H9 (cell line): ENCODE measurements at regions not wholly inside any gene's neighbourhood (a gene's known extent, or its start where the extent isn't known, plus 50 kb on each side); places are given as distances from the start of the nearest gene placed in this dataset.

ENCODE experiments used
- DNase-seq: peaks from one replicate; pipeline ENCODE4 v3.0.0-alpha.2; 2017
- H2AFZ ChIP-seq: one replicate; pipeline ENCODE4 v1.6.1; 2013; ENCODE audit warnings: mild to moderate bottlenecking, low read length, control low read depth, moderate library complexity
- H2AK5ac ChIP-seq: 2 replicates; pipeline ENCODE4 v1.6.1; 2013; ENCODE audit warnings: low read length, control low read depth, mixed read lengths; ENCODE audit not compliant: insufficient read length
- H2BK120ac ChIP-seq: one replicate; pipeline ENCODE4 v1.6.1; 2013; ENCODE audit warnings: low read depth, mild to moderate bottlenecking, low read length, control low read depth, inconsistent platforms; ENCODE audit not compliant: poor library complexity, severe bottlenecking
- H2BK12ac ChIP-seq: 2 replicates; pipeline ENCODE4 v1.6.1; 2013; ENCODE audit warnings: low read length, control low read depth, mixed read lengths, low read depth; ENCODE audit not compliant: insufficient read length
- H2BK15ac ChIP-seq: 2 replicates; pipeline ENCODE4 v1.6.1; 2013; ENCODE audit warnings: low read depth, low read length, control low read depth
- H2BK20ac ChIP-seq: one replicate; pipeline ENCODE4 v1.6.1; 2013; ENCODE audit warnings: low read depth, mild to moderate bottlenecking, low read length, control low read depth, inconsistent platforms; ENCODE audit not compliant: poor library complexity, severe bottlenecking
- H2BK5ac ChIP-seq: 2 replicates; pipeline ENCODE4 v1.6.1; 2013; ENCODE audit warnings: low read length, control low read depth, mixed read lengths; ENCODE audit not compliant: insufficient read length
- H3K14ac ChIP-seq: 2 replicates; pipeline ENCODE4 v1.6.1; 2013; ENCODE audit warnings: low read length, control low read depth; ENCODE audit not compliant: insufficient read depth
- H3K18ac ChIP-seq: 2 replicates; pipeline ENCODE4 v1.6.1; 2013; ENCODE audit warnings: low read depth, mild to moderate bottlenecking, mixed read lengths, low read length, control low read depth; ENCODE audit not compliant: insufficient read length
- H3K23ac ChIP-seq: 2 replicates; pipeline ENCODE4 v1.6.1; 2013; ENCODE audit warnings: low read length, control low read depth, mixed read lengths, low read depth; ENCODE audit not compliant: insufficient read length
- H3K23me2 ChIP-seq: 2 replicates; pipeline ENCODE4 v1.6.1; 2013; ENCODE audit warnings: low read depth, mild to moderate bottlenecking, mixed read lengths, low read length, control low read depth; ENCODE audit not compliant: insufficient read length, poor library complexity, severe bottlenecking
- H3K27ac ChIP-seq: 2 replicates; pipeline ENCODE4 v1.5.1; 2013; ENCODE audit warnings: low read length, control low read depth, mixed read lengths, low read depth; ENCODE audit not compliant: insufficient read length
- H3K27me3 ChIP-seq: 2 replicates; pipeline ENCODE4 v1.6.1; 2013; ENCODE audit warnings: low read length, control low read depth, inconsistent platforms; ENCODE audit not compliant: insufficient read depth
- H3K4ac ChIP-seq: 2 replicates; pipeline ENCODE4 v1.6.1; 2013; ENCODE audit warnings: low read depth, mild to moderate bottlenecking, control low read depth, inconsistent platforms, low read length, moderate library complexity
- H3K4me1 ChIP-seq: 2 replicates; pipeline ENCODE4 v1.6.1; 2013; ENCODE audit warnings: low read length, control low read depth, inconsistent platforms; ENCODE audit not compliant: insufficient read depth
- H3K4me2 ChIP-seq: 2 replicates; pipeline ENCODE4 v1.6.1; 2013; ENCODE audit warnings: low read length, control low read depth, mixed read lengths; ENCODE audit not compliant: insufficient read length, insufficient read depth
- H3K56ac ChIP-seq: 2 replicates; pipeline ENCODE4 v1.6.1; 2013; ENCODE audit warnings: low read depth, mild to moderate bottlenecking, mixed read lengths, low read length, control low read depth; ENCODE audit not compliant: insufficient read length
- H3K79me1 ChIP-seq: 2 replicates; pipeline ENCODE4 v1.6.1; 2013; ENCODE audit warnings: low read depth, mild to moderate bottlenecking, moderate library complexity, low read length, control low read depth, inconsistent platforms; ENCODE audit not compliant: insufficient read depth, poor library complexity, severe bottlenecking
- H3K79me2 ChIP-seq: 2 replicates; pipeline ENCODE4 v1.6.1; 2013; ENCODE audit warnings: low read length, control low read depth, inconsistent platforms; ENCODE audit not compliant: insufficient read depth
- H3K9ac ChIP-seq: 2 replicates; pipeline ENCODE4 v1.6.1; 2013; ENCODE audit warnings: low read length, control low read depth, mixed read lengths; ENCODE audit not compliant: insufficient read length; ENCODE audit errors: extremely low read depth
- H3K9me3 ChIP-seq: one replicate; pipeline ENCODE4 v1.6.1; 2013; ENCODE audit warnings: low read depth, low read length, inconsistent platforms; ENCODE audit not compliant: control insufficient read depth
- H3T11ph ChIP-seq: one replicate; pipeline ENCODE4 v1.6.1; 2013; ENCODE audit warnings: mild to moderate bottlenecking, low read length, control low read depth, inconsistent platforms
- H4K20me1 ChIP-seq: one replicate; pipeline ENCODE4 v1.6.1; 2013; ENCODE audit not compliant: control insufficient read depth, insufficient read length, insufficient read depth
- H4K5ac ChIP-seq: 2 replicates; pipeline ENCODE4 v1.6.1; 2013; ENCODE audit warnings: low read depth, mild to moderate bottlenecking, mixed read lengths, low read length, control low read depth; ENCODE audit not compliant: insufficient read length
- H4K8ac ChIP-seq: replicated peaks from 2 replicates; pipeline ENCODE4 v1.6.1; 2013; ENCODE audit warnings: low read length, control low read depth, mixed read lengths, low read depth; ENCODE audit not compliant: insufficient read length
- H4K91ac ChIP-seq: 2 replicates; pipeline ENCODE4 v1.6.1; 2013; ENCODE audit warnings: low read depth, mild to moderate bottlenecking, moderate library complexity, mixed read lengths, low read length, control low read depth; ENCODE audit not compliant: insufficient read length
- H3K27ac Mint-ChIP-seq, 3 experiments: 2 replicates in 2 of 3; 3 replicates in 1 of 3; pipeline ENCODE4 v1.8.0; 2020 to 2021; ENCODE audit warnings: mixed read lengths in 3 of 3, mild to moderate bottlenecking in 1 of 3, moderate library complexity in 1 of 3
- H3K27me3 Mint-ChIP-seq: 2 replicates; pipeline ENCODE4 v1.8.0; 2021; ENCODE audit warnings: low read depth, mild to moderate bottlenecking, moderate library complexity, mixed read lengths
- H3K36me3 Mint-ChIP-seq, 3 experiments: 2 replicates in 2 of 3; 3 replicates in 1 of 3; pipeline ENCODE4 v1.8.0; 2020 to 2021; ENCODE audit warnings: low read depth in 3 of 3, mixed read lengths in 3 of 3; ENCODE audit not compliant: insufficient read depth in 1 of 3
- H3K4me1 Mint-ChIP-seq, 2 experiments: 2 replicates each; pipeline ENCODE4 v1.8.0; 2020; ENCODE audit warnings: mixed read lengths in 2 of 2
- H3K4me3 Mint-ChIP-seq, 2 experiments: 2 replicates in 1 of 2; 3 replicates in 1 of 2; pipeline ENCODE4 v1.8.0; 2020 to 2021; ENCODE audit warnings: mild to moderate bottlenecking in 2 of 2, mixed read lengths in 2 of 2, moderate library complexity in 1 of 2
- H3K9me3 Mint-ChIP-seq, 2 experiments: 2 replicates in 1 of 2; 3 replicates in 1 of 2; pipeline ENCODE4 v1.8.0; 2020; ENCODE audit warnings: mild to moderate bottlenecking in 2 of 2, mixed read lengths in 2 of 2, moderate library complexity in 1 of 2
- CTCF ChIP-seq: fragments of 200-600 bp; sonication (generic); conservative IDR thresholded peaks from 3 replicates; pipeline ENCODE4 v1.8.0; 2021; ENCODE audit warnings: antibody characterized with exemption, mild to moderate bottlenecking
- WGBS: extraction: QIAGEN DNeasy Blood & Tissue Kit; methylation state at CpG from one replicate; pipeline ENCODE4 v1.1.7; 2013; ENCODE audit warnings: missing lambda C conversion rate, low lambda C conversion rate, mixed read lengths; ENCODE audit not compliant: insufficient read length; ENCODE audit errors: extremely low coverage; 5-methylcytosine and 5-hydroxymethylcytosine counted together

- Histone ChIP-seq H2AFZ (no peak overlapping the region), H3T11ph (no peak overlapping the region), H3K56ac (no peak overlapping the region), H3K18ac (no peak overlapping the region), H3K9ac (no peak overlapping the region), H4K91ac (no peak overlapping the region), H2BK20ac (no peak overlapping the region), H3K9me3 (no peaks in the 10 kb centered on the region), H3K27me3 (no peaks in the 10 kb centered on the region), H3K4me1 (no peaks in the 10 kb centered on the region), H3K23ac (no peak overlapping the region), H2AK5ac (no peak overlapping the region), H3K23me2 (no peaks in the 10 kb centered on the region), H4K20me1 (no peaks in the 10 kb centered on the region), H2BK12ac (no peak overlapping the region), H3K14ac (no peak overlapping the region), H3K27ac (no peak overlapping the region), H4K5ac (no peak overlapping the region), H2BK15ac (no peak overlapping the region), H3K4ac (no peak overlapping the region), H3K79me1 (no peaks in the 10 kb centered on the region), H2BK120ac (no peak overlapping the region), H3K79me2 (no peaks in the 10 kb centered on the region), H4K8ac (no peak overlapping the region), H2BK5ac (no peak overlapping the region), H3K4me2 (no peak overlapping the region)
- DNase-seq: no peak
- Mint-ChIP-seq H3K4me3 (no peak overlapping the region), H3K36me3 (no peaks in the 10 kb centered on the region; a peak in 1 of 7 replicates), H3K27ac (no peak overlapping the region; a peak in 1 of 7 replicates), H3K9me3 (0 out of 5 replicates have a peak, but pooled peaks cover 0 to 2% of the 10 kb centered on the region in 2 experiments), H3K27me3 (peaks cover 3% of the 10 kb centered on the region), H3K4me1 (0 out of 4 replicates have a peak, but pooled peaks cover 0 to 2% of the 10 kb centered on the region in 2 experiments)
- WGBS: no CpG with 5 or more reads among the region's 15 CpGs
- TF ChIP-seq CTCF: no peak
Measured at GRCh38 chr9:135278586-135278985, 191.1 kb downstream of the OLFM1 start.
